Ovary (tissue), 3 donors: ENCODE measurements at regions not wholly inside any gene's neighbourhood (a gene's known extent, or its start where the extent isn't known, plus 50 kb on each side); places are given as distances from the start of the nearest gene placed in this dataset.

Experiments
- CTCF ChIP-seq, 3 donors: fragments of 450-650 bp in 2 of 3; fragments of 200-600 bp in 1 of 3; IDR thresholded peaks; one replicate each; pipeline versions ENCODE4 v1.5.1 to v1.8.0; 2016 to 2022; ENCODE audit warnings: antibody characterized with exemption in 3 of 3, mild to moderate bottlenecking in 1 of 3
- POLR2A ChIP-seq: fragments of 450-650 bp; IDR thresholded peaks from one replicate; pipeline ENCODE4 v1.6.1; 2017; ENCODE audit warnings: antibody characterized with exemption, mild to moderate bottlenecking, moderate library complexity
- donor health status: DM: no; HTN: no; CAD: no.

DNA sequence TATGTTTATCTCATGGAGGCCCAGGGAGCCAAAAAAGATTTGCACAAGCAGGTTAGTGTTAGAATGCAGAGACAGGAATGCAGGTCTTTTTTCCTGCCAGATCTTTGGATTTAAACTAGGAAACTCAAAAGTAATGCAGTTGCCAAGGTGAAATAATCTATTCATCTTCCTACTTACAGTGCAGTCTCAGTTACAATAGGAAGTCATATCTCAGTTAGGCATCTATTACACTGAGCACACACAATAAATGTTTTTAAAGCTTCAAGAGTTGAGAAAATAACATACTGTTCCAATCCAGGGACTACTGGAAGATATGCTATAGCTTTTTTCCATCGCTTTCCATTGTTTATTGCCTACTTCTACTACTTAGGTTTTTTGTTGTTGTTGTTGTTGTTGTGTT is 279.3 kb upstream of the E2F7 start:
- TF ChIP-seq CTCF (IDR thresholded peaks at IDR 0.05) (no peak), POLR2A (no peak)
